PC-3 (cell line): ENCODE measurements at regions not wholly inside any gene's neighbourhood (a gene's known extent, or its start where the extent isn't known, plus 50 kb on each side); places are given as distances from the start of the nearest gene placed in this dataset.

Experiments used
- ATAC-seq: fragments of 200-7000 bp; cut with Tn5 transposase; 2 replicates; pipeline ENCODE4 v1.9.1; 2020; ENCODE audit warnings: mild to moderate bottlenecking, moderate library complexity
- BruUV-seq: library from RNA; stranded (reverse); fragments of 400-500 nt; replicated peaks from 2 replicates; lab custom pipeline; 2021; lab: Mats Ljungman, UMichigan
- CTCF ChIA-PET: fragments of 300-600 bp; sonication (Branson Sonifier 250); formaldehyde crosslinking; loops from one replicate; lab custom pipeline; 2022; ENCODE audit warnings: antibody characterized with exemption; lab: Charles Lee
- POLR2A ChIA-PET: fragments of 300-600 bp; sonication (Branson Sonifier 250); formaldehyde crosslinking; loops from one replicate; lab custom pipeline; 2022; ENCODE audit warnings: antibody characterized with exemption; ENCODE audit not compliant: unreplicated experiment; lab: Charles Lee
- DNase-seq: peaks from one replicate; pipeline ENCODE4 v3.0.0-alpha.2; 2015
- H2AFZ ChIP-seq: fragments of 300-600 bp; sonication (generic); 2 replicates; pipeline ENCODE4 v1.6.0; 2016; ENCODE audit warnings: antibody characterized with exemption, low read length
- H3F3A ChIP-seq: fragments of 300-600 bp; sonication (generic); one replicate; pipeline ENCODE4 v1.6.0; 2017; ENCODE audit warnings: antibody characterized with exemption, low read length, control low read depth, mild to moderate bottlenecking; ENCODE audit not compliant: unreplicated experiment
- H3K27ac ChIP-seq: fragments of 300-600 bp; sonication (generic); 2 replicates; pipeline ENCODE4 v1.5.1; 2016; ENCODE audit warnings: mild to moderate bottlenecking, low read length
- H3K27me3 ChIP-seq: fragments of 300-600 bp; sonication (generic); 2 replicates; pipeline ENCODE4 v1.6.1; 2016; ENCODE audit warnings: low read length, mixed read lengths
- H3K36me3 ChIP-seq: fragments of 300-600 bp; sonication (generic); 2 replicates; pipeline ENCODE4 v1.6.1; 2016; ENCODE audit warnings: low read depth, mixed run types, low read length, mixed read lengths
- H3K4me1 ChIP-seq: fragments of 300-600 bp; sonication (generic); 2 replicates; pipeline ENCODE4 v1.5.1; 2016; ENCODE audit warnings: low read length; ENCODE audit not compliant: insufficient read depth
- H3K4me2 ChIP-seq: fragments of 300-600 bp; sonication (generic); 2 replicates; pipeline ENCODE4 v1.6.0; 2016; ENCODE audit warnings: low read length
- H3K4me3 ChIP-seq: fragments of 300-600 bp; sonication (generic); 2 replicates; pipeline ENCODE4 v1.5.1; 2016; ENCODE audit warnings: mild to moderate bottlenecking, low read length, mixed read lengths
- H3K79me2 ChIP-seq: fragments of 300-600 bp; sonication (generic); 2 replicates; pipeline ENCODE4 v1.6.1; 2017; ENCODE audit warnings: low read length, mixed read lengths
- H3K9ac ChIP-seq: fragments of 300-600 bp; sonication (generic); 2 replicates; pipeline ENCODE4 v1.6.0; 2016; ENCODE audit warnings: mild to moderate bottlenecking, low read length
- H3K9me2 ChIP-seq: fragments of 300-600 bp; sonication (generic); replicated peaks from 2 replicates; pipeline ENCODE4 v1.6.1; 2016; ENCODE audit warnings: mixed run types, low read length, mixed read lengths
- H3K9me3 ChIP-seq: fragments of 300-600 bp; sonication (generic); 2 replicates; pipeline ENCODE4 v1.6.1; 2016; ENCODE audit warnings: low read length, mixed read lengths
- H4K20me1 ChIP-seq: fragments of 300-600 bp; sonication (generic); 2 replicates; pipeline ENCODE4 v1.6.1; 2016; ENCODE audit warnings: low read length, mixed read lengths
- CTCF ChIP-seq: fragments of 300-600 bp; sonication (generic); conservative IDR thresholded peaks from 2 replicates; pipeline ENCODE4 v1.5.1; 2017; ENCODE audit warnings: antibody characterized with exemption, low read depth, mild to moderate bottlenecking, low read length
- EZH2 ChIP-seq: fragments of 300-600 bp; sonication (generic); IDR thresholded peaks from one replicate; pipeline ENCODE4 v1.6.1; 2017; ENCODE audit warnings: antibody characterized with exemption, mild to moderate bottlenecking, low read length; ENCODE audit not compliant: unreplicated experiment
- EZH2phosphoT487 ChIP-seq: fragments of 300-600 bp; sonication (generic); IDR thresholded peaks from 2 replicates; pipeline ENCODE4 v1.6.1; 2018; ENCODE audit warnings: mild to moderate bottlenecking, antibody characterized with exemption, low read length, borderline replicate concordance
- intact Hi-C: fragments of 100-400 bp; cut with micrococcal nuclease; formaldehyde crosslinking; loops from 2 replicates; pipeline ENCODE4 v1.9.0; 2023

GRCh38 chr12:111178181-111179081 is 190.5 kb downstream of the PHETA1 start:
- no peak for TF ChIP-seq CTCF
- TF ChIP-seq EZH2phosphoT487, result no peak
- TF ChIP-seq EZH2, result no peak
- H3K27me3 ChIP-seq, result peaks cover 27% of the 10 kb centered on the region
- H4K20me1 ChIP-seq, result no peaks in the 10 kb centered on the region
- BruUV-seq, result no TSS peak
- H3F3A ChIP-seq, result no peaks in the 10 kb centered on the region
- no peak overlapping the region for H3K9ac ChIP-seq
- no peaks in the 10 kb centered on the region for H3K9me3 ChIP-seq
- no peaks in the 10 kb centered on the region for H3K9me2 ChIP-seq
- ATAC-seq (no peak), DNase-seq (no peak)
- no peaks in the 10 kb centered on the region for H3K36me3 ChIP-seq
- H2AFZ ChIP-seq, result no peak overlapping the region
- H3K79me2 ChIP-seq, result no peaks in the 10 kb centered on the region
- H3K27ac ChIP-seq, result no peak overlapping the region
- H3K4me3 ChIP-seq, result no peak overlapping the region
- H3K4me2 ChIP-seq, result no peak overlapping the region
- H3K4me1 ChIP-seq, result peaks cover 8% of the 10 kb centered on the region
- POLR2A ChIA-PET, result interaction anchor here (0.6 kb wide), 1 partner anchor 92 kb away, joined by 3 read pairs; no protein-coding TSS in a partner anchor
- intact Hi-C loops, result no loop called here
- CTCF ChIA-PET, result no interaction called here

- Histone ChIP-seq H3K9me3 (no peaks in the 10 kb centered on the region), H3K4me1 (peaks cover 8% of the 10 kb centered on the region), H3K36me3 (no peaks in the 10 kb centered on the region), H3K9me2 (no peaks in the 10 kb centered on the region), H3K4me3 (no peak overlapping the region), H3K9ac (no peak overlapping the region), H2AFZ (no peak overlapping the region), H3K27ac (no peak overlapping the region), H3K27me3 (peaks cover 28% of the 10 kb centered on the region), H3F3A (no peaks in the 10 kb centered on the region), H3K4me2 (no peak overlapping the region), H3K79me2 (no peaks in the 10 kb centered on the region), H4K20me1 (no peaks in the 10 kb centered on the region)
- intact Hi-C loops, result no loop called here
- CTCF ChIA-PET, result no interaction called here
- TF ChIP-seq EZH2, result no peak
- TF ChIP-seq CTCF, result no peak
- no peak for TF ChIP-seq EZH2phosphoT487
- DNase-seq (no peak), ATAC-seq (no peak)
- POLR2A ChIA-PET, result no interaction called here
- no TSS peak for BruUV-seq
Measured at GRCh38 chr12:111175396-111176094, 193.3 kb downstream of the PHETA1 start.
